ENCODE measurements at regions not wholly inside any gene's neighbourhood (a gene's known extent, or its start where the extent isn't known, plus 50 kb on each side); places are given as distances from the start of the nearest gene placed in this dataset.
A peak's percentile ranks its signal among the peaks of the same experiment; 100 is the strongest.

GRCh38 chr4:60500810-60501209, 699.3 kb upstream of the ADGRL3 start:
- no peak for TF ChIP-seq CTCF (IDR thresholded peaks at IDR 0.05)
- Mint-ChIP-seq H3K27ac (no peak overlapping the region), H3K4me3 (no peak overlapping the region), H3K9me3 (peaks cover 9% of the 10 kb centered on the region), H3K27me3 (no peaks in the 10 kb centered on the region), H3K4me1 (no peaks in the 10 kb centered on the region), H3K36me3 (ENCODE audit: low read depth) (no peaks in the 10 kb centered on the region)
- ATAC-seq (ENCODE audit: low read depth), result no peak
- ChIA-PET CTCF (no interaction called here), POLR2A (no interaction called here)
- intact Hi-C loops (cut with micrococcal nuclease), result no loop called here
- DNase-seq, result no peak

DNA sequence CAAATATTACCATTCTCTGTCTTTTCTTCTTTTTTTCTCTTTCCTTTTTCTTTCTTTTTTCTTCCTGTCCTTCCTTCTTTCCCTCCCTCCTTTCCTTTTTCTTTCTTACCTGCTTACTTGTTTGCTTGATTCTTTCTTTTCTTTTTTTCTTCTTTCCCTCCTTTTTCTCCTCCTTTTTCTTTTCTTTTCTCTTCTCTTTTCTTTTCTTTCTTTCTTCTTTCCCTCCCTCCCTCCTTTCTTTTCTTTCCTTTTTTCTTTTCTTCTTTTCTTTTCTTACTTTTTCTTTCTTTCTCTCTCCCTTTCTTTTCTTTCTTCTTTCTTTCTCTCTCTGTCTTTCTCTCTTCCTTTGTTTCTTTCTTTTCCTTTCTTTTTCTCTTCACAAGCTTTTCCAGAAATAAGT, 697.4 kb upstream of the ADGRL3 start:
- no peaks in the 10 kb centered on the region for H3K4me1 Mint-ChIP-seq
- no peaks in the 10 kb centered on the region for H3K27me3 Mint-ChIP-seq
- peak; percentile 60 for TF ChIP-seq CTCF (IDR thresholded peaks at IDR 0.05)
- H3K4me3 Mint-ChIP-seq, result no peak overlapping the region
- peaks cover 10% of the 10 kb centered on the region for H3K9me3 Mint-ChIP-seq
- H3K36me3 Mint-ChIP-seq (ENCODE audit: low read depth), result no peaks in the 10 kb centered on the region
- DNase-seq (no peak), ATAC-seq (ENCODE audit: low read depth) (no peak)
- intact Hi-C loops (cut with micrococcal nuclease), result no loop called here
- POLR2A ChIA-PET, result no interaction called here
- CTCF ChIA-PET, result no interaction called here
- no peak overlapping the region for H3K27ac Mint-ChIP-seq

- no peak for DNase-seq
- Mint-ChIP-seq H3K9me3 (peaks cover 13% of the 10 kb centered on the region), H3K27me3 (no peaks in the 10 kb centered on the region), H3K36me3 (ENCODE audit: low read depth) (no peaks in the 10 kb centered on the region), H3K27ac (no peak overlapping the region), H3K4me1 (no peaks in the 10 kb centered on the region), H3K4me3 (no peak overlapping the region)
- ATAC-seq (ENCODE audit: low read depth), result no peak
- ChIA-PET POLR2A (no interaction called here), CTCF (no interaction called here)
- TF ChIP-seq CTCF (IDR thresholded peaks at IDR 0.05), result no peak
- intact Hi-C loops (cut with micrococcal nuclease), result no loop called here
Observed at GRCh38 chr4:60506061-60506460, 694.1 kb upstream of the ADGRL3 start.

GRCh38 chr4:60522265-60522664, 677.9 kb upstream of the ADGRL3 start:
- CTCF ChIA-PET, result no interaction called here
- intact Hi-C loops (cut with micrococcal nuclease), result no loop called here

DNA sequence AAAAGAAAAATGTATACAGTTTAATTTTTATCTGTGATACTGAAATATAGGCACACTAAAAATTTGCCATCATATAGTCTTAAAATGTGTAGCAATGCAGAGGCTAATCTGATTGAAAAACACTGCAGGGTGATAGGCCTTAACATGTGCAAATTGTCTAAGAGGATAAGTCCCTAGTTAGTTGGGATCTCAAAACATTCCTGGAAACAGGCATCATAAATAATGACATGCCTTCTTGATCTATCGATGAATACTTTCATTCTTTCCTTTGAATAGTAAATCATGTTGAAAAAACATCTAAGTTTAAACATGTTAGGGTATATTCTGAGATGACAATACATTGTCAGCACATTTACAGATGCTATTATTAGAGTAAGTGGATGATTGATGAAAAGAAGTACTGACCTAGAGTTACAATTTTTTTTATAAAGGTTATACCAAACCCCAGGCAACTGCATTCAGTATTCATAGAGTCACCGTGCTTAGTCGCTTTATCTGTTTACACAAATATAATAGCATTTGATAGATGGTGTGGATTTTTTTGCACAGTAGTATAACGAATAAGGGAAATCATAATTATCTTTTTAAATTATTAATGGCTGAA, 668.2 kb upstream of the ADGRL3 start:
- Mint-ChIP-seq H3K4me3 (no peak overlapping the region), H3K27ac (no peak overlapping the region), H3K4me1 (no peaks in the 10 kb centered on the region), H3K9me3 (no peaks in the 10 kb centered on the region), H3K36me3 (ENCODE audit: low read depth) (no peaks in the 10 kb centered on the region), H3K27me3 (no peaks in the 10 kb centered on the region)
- ATAC-seq (ENCODE audit: low read depth) (no peak), DNase-seq (no peak)
- TF ChIP-seq CTCF (IDR thresholded peaks at IDR 0.05), result no peak
- intact Hi-C loops (cut with micrococcal nuclease), result no loop called here
- ChIA-PET CTCF (no interaction called here), POLR2A (no interaction called here)

More at GRCh38 chr4:60522265-60522664, 677.9 kb upstream of the ADGRL3 start:
- no peak for DNase-seq
- no peaks in the 10 kb centered on the region for H3K4me1 Mint-ChIP-seq
- ATAC-seq (ENCODE audit: low read depth), result no peak
- no peak for TF ChIP-seq CTCF (IDR thresholded peaks at IDR 0.05)
- H3K36me3 Mint-ChIP-seq (ENCODE audit: low read depth), result no peaks in the 10 kb centered on the region
- H3K4me3 Mint-ChIP-seq, result no peak overlapping the region
- no peak overlapping the region for H3K27ac Mint-ChIP-seq
- peaks cover 7% of the 10 kb centered on the region for H3K9me3 Mint-ChIP-seq
- POLR2A ChIA-PET, result no interaction called here
- no peaks in the 10 kb centered on the region for H3K27me3 Mint-ChIP-seq
